OCI-LY1 (cell line): ENCODE measurements at regions not wholly inside any gene's neighbourhood (a gene's known extent, or its start where the extent isn't known, plus 50 kb on each side); places are given as distances from the start of the nearest gene placed in this dataset.

Experiments
- EZH2 ChIP-seq: fragments of 200-600 bp; sonication (generic), shearing (Covaris generic); IDR thresholded peaks from 2 replicates; pipeline ENCODE4 v1.8.0; 2017; ENCODE audit warnings: borderline replicate concordance, mixed run types, mild to moderate bottlenecking, antibody characterized with exemption, low read length, moderate library complexity, mixed read lengths
- TF ChIP-seq, protein P1 (sequence below): fragments of 200-600 bp; sonication (generic), shearing (Covaris generic); IDR thresholded peaks from 2 replicates; pipeline ENCODE4 v1.5.1; 2017; ENCODE audit warnings: mild to moderate bottlenecking, antibody characterized with exemption, low read length, moderate library complexity, mixed read lengths

DNA sequence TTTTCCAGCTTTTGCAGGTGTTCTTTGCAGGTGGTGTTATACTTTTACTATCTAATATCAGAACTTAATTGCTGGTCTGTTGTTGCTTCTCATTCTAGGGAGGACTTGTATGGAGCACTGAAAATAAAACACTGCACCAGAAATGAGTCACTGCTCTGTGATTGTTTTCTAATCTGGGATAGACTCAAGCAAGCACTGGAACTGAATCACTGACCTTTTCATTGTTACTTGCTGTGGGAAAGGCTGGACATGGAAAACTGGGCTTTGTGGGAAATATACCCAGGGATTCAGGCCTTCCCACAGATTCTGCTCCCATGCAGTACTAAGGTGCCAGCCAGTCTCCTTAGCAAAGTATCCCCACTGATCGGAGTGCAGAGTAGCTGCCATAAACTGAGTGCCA, 470.0 kb upstream of the GCFC2 start:
- TF ChIP-seq, protein P1, sequence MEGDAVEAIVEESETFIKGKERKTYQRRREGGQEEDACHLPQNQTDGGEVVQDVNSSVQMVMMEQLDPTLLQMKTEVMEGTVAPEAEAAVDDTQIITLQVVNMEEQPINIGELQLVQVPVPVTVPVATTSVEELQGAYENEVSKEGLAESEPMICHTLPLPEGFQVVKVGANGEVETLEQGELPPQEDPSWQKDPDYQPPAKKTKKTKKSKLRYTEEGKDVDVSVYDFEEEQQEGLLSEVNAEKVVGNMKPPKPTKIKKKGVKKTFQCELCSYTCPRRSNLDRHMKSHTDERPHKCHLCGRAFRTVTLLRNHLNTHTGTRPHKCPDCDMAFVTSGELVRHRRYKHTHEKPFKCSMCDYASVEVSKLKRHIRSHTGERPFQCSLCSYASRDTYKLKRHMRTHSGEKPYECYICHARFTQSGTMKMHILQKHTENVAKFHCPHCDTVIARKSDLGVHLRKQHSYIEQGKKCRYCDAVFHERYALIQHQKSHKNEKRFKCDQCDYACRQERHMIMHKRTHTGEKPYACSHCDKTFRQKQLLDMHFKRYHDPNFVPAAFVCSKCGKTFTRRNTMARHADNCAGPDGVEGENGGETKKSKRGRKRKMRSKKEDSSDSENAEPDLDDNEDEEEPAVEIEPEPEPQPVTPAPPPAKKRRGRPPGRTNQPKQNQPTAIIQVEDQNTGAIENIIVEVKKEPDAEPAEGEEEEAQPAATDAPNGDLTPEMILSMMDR = no peak
- TF ChIP-seq EZH2 = no peak
